ENCODE measurements at regions not wholly inside any gene's neighbourhood (a gene's known extent, or its start where the extent isn't known, plus 50 kb on each side); places are given as distances from the start of the nearest gene placed in this dataset.

DNA sequence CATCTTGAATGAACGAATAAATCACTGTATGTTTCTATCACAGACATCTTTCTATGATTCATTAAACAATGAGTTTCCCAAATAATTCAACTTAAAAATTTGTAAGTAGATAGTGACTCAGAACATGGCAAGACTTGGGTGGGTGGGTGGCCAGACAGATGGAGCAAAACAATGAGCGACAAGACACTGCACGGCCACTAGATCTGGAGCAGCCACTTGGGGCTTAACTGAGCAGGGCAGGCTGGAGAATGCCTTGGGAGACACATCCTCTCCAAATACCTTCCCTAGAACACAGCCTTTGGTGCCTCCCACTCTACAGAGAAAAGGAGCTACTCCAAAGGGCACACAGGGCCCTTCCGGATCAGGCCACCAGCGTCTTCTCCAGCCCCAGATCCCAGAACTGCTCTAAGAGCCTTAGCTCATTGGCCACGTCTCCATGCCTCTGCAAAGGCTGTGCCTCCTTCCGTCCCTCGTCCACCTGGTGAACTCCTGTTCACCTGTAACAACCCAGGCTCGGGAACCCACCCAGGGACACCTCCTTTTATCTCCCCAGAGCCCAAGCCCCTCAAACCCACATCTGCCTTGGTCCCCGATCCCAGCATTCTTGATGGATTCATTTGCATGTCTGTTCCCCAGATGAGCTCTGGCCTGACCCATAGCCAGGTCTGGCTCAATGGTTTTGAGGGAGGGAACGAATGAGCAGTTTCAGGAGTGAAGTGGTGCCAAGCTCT lies 134.9 kb upstream of the IQSEC1 start:
- no peak overlapping the region for H3K4me2 ChIP-seq (ENCODE audit: low read depth, low read length)
- no peaks in the 10 kb centered on the region for H3F3A ChIP-seq (ENCODE audit: insufficient read depth, low read length)
- H3K9me2 ChIP-seq (replicated peaks; ENCODE audit: insufficient read depth, low read length): no peaks in the 10 kb centered on the region
- no peak overlapping the region for H3K9ac ChIP-seq (ENCODE audit: low read length)
- H3K27me3 ChIP-seq (replicated peaks; ENCODE audit: insufficient read depth, low read length): peaks cover 8% of the 10 kb centered on the region; the same call in 1 of the 2 replicates
- no peak overlapping the region for H3K27ac ChIP-seq (ENCODE audit: low read length)
- H3K79me2 ChIP-seq (ENCODE audit: low read length): no peaks in the 10 kb centered on the region
- H3K36me3 ChIP-seq (replicated peaks; ENCODE audit: insufficient read depth, low read length): no peaks in the 10 kb centered on the region
- H3K9me3 ChIP-seq (replicated peaks; ENCODE audit: insufficient read depth, low read length): no peaks in the 10 kb centered on the region
- no peak overlapping the region for H3K4me3 ChIP-seq (ENCODE audit: low read length)
- H2AFZ ChIP-seq (ENCODE audit: low read length): no peak overlapping the region
- H3K4me1 ChIP-seq (ENCODE audit: low read length): no peaks in the 10 kb centered on the region
- H4K20me1 ChIP-seq (ENCODE audit: insufficient read depth, low read length): no peaks in the 10 kb centered on the region
- TF ChIP-seq, protein P1, sequence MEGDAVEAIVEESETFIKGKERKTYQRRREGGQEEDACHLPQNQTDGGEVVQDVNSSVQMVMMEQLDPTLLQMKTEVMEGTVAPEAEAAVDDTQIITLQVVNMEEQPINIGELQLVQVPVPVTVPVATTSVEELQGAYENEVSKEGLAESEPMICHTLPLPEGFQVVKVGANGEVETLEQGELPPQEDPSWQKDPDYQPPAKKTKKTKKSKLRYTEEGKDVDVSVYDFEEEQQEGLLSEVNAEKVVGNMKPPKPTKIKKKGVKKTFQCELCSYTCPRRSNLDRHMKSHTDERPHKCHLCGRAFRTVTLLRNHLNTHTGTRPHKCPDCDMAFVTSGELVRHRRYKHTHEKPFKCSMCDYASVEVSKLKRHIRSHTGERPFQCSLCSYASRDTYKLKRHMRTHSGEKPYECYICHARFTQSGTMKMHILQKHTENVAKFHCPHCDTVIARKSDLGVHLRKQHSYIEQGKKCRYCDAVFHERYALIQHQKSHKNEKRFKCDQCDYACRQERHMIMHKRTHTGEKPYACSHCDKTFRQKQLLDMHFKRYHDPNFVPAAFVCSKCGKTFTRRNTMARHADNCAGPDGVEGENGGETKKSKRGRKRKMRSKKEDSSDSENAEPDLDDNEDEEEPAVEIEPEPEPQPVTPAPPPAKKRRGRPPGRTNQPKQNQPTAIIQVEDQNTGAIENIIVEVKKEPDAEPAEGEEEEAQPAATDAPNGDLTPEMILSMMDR (IDR thresholded peaks at IDR 0.05; ENCODE audit: low read length): no peak
- TF ChIP-seq EZH2 (optimal IDR thresholded peaks at IDR 0.05; ENCODE audit: low read depth, low read length) (no peak), EZH2phosphoT487 (IDR thresholded peaks at IDR 0.05; ENCODE audit: low read length) (no peak)
- DNase-seq: no peak

DNA sequence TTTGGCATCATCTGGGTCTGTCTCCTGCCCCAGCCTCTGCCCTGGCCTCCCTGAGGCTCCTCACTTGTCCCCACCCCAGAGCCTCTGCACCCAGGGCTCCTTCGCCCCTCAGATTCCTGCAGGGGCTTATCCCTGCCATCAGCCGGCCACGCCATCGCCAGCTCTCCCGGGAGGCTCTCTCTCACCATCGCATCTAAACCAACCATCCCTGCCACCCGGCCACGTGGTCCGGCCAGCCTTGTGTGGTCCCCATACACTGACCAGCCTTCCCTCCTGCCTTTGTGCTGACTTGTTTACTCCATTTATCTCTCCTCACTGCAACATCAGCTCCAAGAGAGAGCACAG lies 134.3 kb upstream of the IQSEC1 start:
- Histone ChIP-seq H2AFZ (ENCODE audit: low read length) (no peak overlapping the region), H4K20me1 (ENCODE audit: insufficient read depth, low read length) (no peaks in the 10 kb centered on the region), H3K4me1 (ENCODE audit: low read length) (no peaks in the 10 kb centered on the region), H3K4me2 (ENCODE audit: low read depth, low read length) (no peak overlapping the region), H3K36me3 (replicated peaks; ENCODE audit: insufficient read depth, low read length) (no peaks in the 10 kb centered on the region), H3K9me3 (replicated peaks; ENCODE audit: insufficient read depth, low read length) (no peaks in the 10 kb centered on the region), H3K27me3 (replicated peaks; ENCODE audit: insufficient read depth, low read length) (peaks cover 8% of the 10 kb centered on the region; the same call in 1 of the 2 replicates), H3F3A (ENCODE audit: insufficient read depth, low read length) (no peaks in the 10 kb centered on the region), H3K9me2 (replicated peaks; ENCODE audit: insufficient read depth, low read length) (no peaks in the 10 kb centered on the region), H3K9ac (ENCODE audit: low read length) (no peak overlapping the region), H3K4me3 (ENCODE audit: low read length) (no peak overlapping the region), H3K79me2 (ENCODE audit: low read length) (no peaks in the 10 kb centered on the region), H3K27ac (ENCODE audit: low read length) (no peak overlapping the region)
- TF ChIP-seq EZH2phosphoT487 (IDR thresholded peaks at IDR 0.05; ENCODE audit: low read length) (no peak), EZH2 (optimal IDR thresholded peaks at IDR 0.05; ENCODE audit: low read depth, low read length) (no peak)
- TF ChIP-seq, protein P1 (IDR thresholded peaks at IDR 0.05; ENCODE audit: low read length): no peak
- no peak for DNase-seq

DNA sequence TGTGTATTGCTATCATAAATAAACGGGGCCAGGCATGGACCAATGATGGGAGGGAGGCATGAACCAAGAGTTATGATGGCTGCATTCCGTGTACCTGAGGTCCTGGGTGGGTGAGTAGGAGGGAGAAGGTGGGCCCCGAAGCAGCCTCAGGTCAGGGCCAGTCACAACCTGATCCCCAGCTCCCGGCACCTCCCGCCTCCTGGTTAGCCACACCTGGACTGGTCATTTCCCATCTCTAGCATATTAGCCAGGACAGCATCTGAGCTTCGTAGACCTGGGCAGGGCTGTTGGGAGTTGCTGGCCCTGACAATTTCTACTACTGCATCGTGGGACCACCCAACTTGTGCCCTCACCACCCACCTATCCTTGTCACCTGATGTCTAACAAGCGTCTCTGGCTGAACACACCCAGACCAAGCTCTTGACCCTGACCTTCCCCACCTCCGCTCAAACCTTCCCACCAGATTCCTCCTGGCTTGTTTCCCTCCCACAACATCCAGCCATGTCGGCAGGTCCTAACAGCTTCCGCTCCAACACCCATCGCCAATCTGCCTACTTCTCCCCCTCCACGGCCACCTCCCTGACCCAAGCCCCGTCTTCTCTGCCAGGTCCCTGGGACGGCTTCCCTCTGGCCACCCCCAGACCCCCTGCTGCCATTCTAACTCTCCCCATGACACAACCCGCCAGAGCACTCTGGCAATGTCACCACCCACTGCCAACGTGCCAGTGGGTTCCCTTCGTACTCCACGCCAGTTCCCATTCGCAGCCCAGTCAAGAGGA lies 133.8 kb upstream of the IQSEC1 start:
- TF ChIP-seq EZH2phosphoT487 (IDR thresholded peaks at IDR 0.05; ENCODE audit: low read length) (no peak), EZH2 (optimal IDR thresholded peaks at IDR 0.05; ENCODE audit: low read depth, low read length) (no peak)
- TF ChIP-seq, protein P1 (IDR thresholded peaks at IDR 0.05; ENCODE audit: low read length): no peak
- Histone ChIP-seq H3K9me3 (replicated peaks; ENCODE audit: insufficient read depth, low read length) (no peaks in the 10 kb centered on the region), H3K27ac (ENCODE audit: low read length) (no peak overlapping the region), H3K9me2 (replicated peaks; ENCODE audit: insufficient read depth, low read length) (no peaks in the 10 kb centered on the region), H3F3A (ENCODE audit: insufficient read depth, low read length) (no peaks in the 10 kb centered on the region), H3K4me3 (ENCODE audit: low read length) (no peak overlapping the region), H2AFZ (ENCODE audit: low read length) (no peak overlapping the region), H3K36me3 (replicated peaks; ENCODE audit: insufficient read depth, low read length) (no peaks in the 10 kb centered on the region), H3K4me2 (ENCODE audit: low read depth, low read length) (no peak overlapping the region), H3K79me2 (ENCODE audit: low read length) (no peaks in the 10 kb centered on the region), H4K20me1 (ENCODE audit: insufficient read depth, low read length) (no peaks in the 10 kb centered on the region), H3K27me3 (replicated peaks; ENCODE audit: insufficient read depth, low read length) (peaks cover 8% of the 10 kb centered on the region; the same call in 1 of the 2 replicates), H3K4me1 (ENCODE audit: low read length) (no peaks in the 10 kb centered on the region), H3K9ac (ENCODE audit: low read length) (no peak overlapping the region)
- DNase-seq: no peak
